SK-N-SH (cell line): ENCODE measurements at regions not wholly inside any gene's neighbourhood (a gene's known extent, or its start where the extent isn't known, plus 50 kb on each side); places are given as distances from the start of the nearest gene placed in this dataset.
"Not testable (repeated sequence)": the region's sequence is repeated elsewhere in the genome, so short reads cannot be mapped to it uniquely, and the experiment has no call there.

Experiments used
- CTCF ChIA-PET: fragments of 300-600, 350-600 bp; formaldehyde crosslinking; extraction: SDS; loops from one replicate; lab custom pipeline; 2021; lab: Yijun Ruan, JAX
- POLR2A ChIA-PET: fragments of 350-600 bp; sonication (Branson Sonifier 250); formaldehyde crosslinking; extraction: SDS; loops from one replicate; lab custom pipeline; 2020; ENCODE audit warnings: antibody characterized with exemption, inconsistent platforms; lab: Yijun Ruan, JAX
- DNase-seq: peaks from one replicate; pipeline ENCODE4 v3.0.0; 2012
- H2AFZ ChIP-seq: fragments of 200-600 bp; sonication (generic); 2 replicates; pipeline ENCODE4 v1.8.1; 2016; ENCODE audit warnings: antibody characterized with exemption, mild to moderate bottlenecking, low read depth
- H3F3A ChIP-seq: fragments of 200-600 bp; sonication (generic); replicated peaks from 2 replicates; pipeline ENCODE3; 2016; ENCODE audit warnings: antibody characterized with exemption, mild to moderate bottlenecking; ENCODE audit not compliant: insufficient read depth
- H3K27ac ChIP-seq, 2 experiments: fragments of 200-500 bp in 1 of 2; fragments of 200-600 bp in 1 of 2; sonication (Bioruptor generic) in 1 of 2; sonication (generic), shearing (Covaris generic) in 1 of 2; 2 replicates each; pipeline versions ENCODE4 v1.5.1 to v1.6.1; 2014 to 2016; ENCODE audit warnings: low read depth in 2 of 2, inconsistent platforms in 1 of 2, low read length in 1 of 2, mild to moderate bottlenecking in 1 of 2, mixed read lengths in 1 of 2
- H3K27me3 ChIP-seq: fragments of 200-600 bp; sonication (generic), shearing (Covaris generic); 2 replicates; pipeline ENCODE4 v1.6.1; 2016; ENCODE audit warnings: mixed run types; ENCODE audit not compliant: insufficient read depth
- H3K36me3 ChIP-seq, 2 experiments: fragments of 200-500 bp in 1 of 2; fragments of 200-600 bp in 1 of 2; sonication (Bioruptor generic) in 1 of 2; sonication (generic) in 1 of 2; replicated peaks in 1 of 2; 2 replicates each; pipeline versions ENCODE3 to v1.5.1; 2014 to 2016; ENCODE audit warnings: low read length in 1 of 2, mild to moderate bottlenecking in 1 of 2; ENCODE audit not compliant: insufficient read depth in 2 of 2, control insufficient read depth in 1 of 2
- H3K4me1 ChIP-seq, 2 experiments: fragments of 200-500 bp in 1 of 2; fragments of 200-600 bp in 1 of 2; sonication (Bioruptor generic) in 1 of 2; sonication (generic), shearing (Covaris generic) in 1 of 2; 2 replicates each; pipeline versions ENCODE4 v1.5.1 to v1.6.1; 2014 to 2016; ENCODE audit warnings: low read depth in 1 of 2, low read length in 1 of 2, mixed run types in 1 of 2; ENCODE audit not compliant: insufficient read depth in 2 of 2, control insufficient read depth in 1 of 2
- H3K4me2 ChIP-seq: fragments of 200-600 bp; sonication (generic), shearing (Covaris generic); 2 replicates; pipeline ENCODE4 v1.6.1; 2017; ENCODE audit warnings: mixed run types
- H3K4me3 ChIP-seq, 2 experiments: fragments of 200-500 bp in 1 of 2; fragments of 200-600 bp in 1 of 2; sonication (Bioruptor generic) in 1 of 2; sonication (generic), shearing (Covaris generic) in 1 of 2; 2 replicates each; pipeline versions ENCODE4 v1.5.1 to v1.8.1; 2014 to 2016; ENCODE audit warnings: low read depth in 2 of 2, inconsistent platforms in 1 of 2, low read length in 1 of 2, mild to moderate bottlenecking in 1 of 2, mixed read lengths in 1 of 2, moderate library complexity in 1 of 2
- H3K79me2 ChIP-seq: fragments of 200-600 bp; sonication (generic); 2 replicates; pipeline ENCODE4 v1.8.1; 2017; ENCODE audit warnings: mild to moderate bottlenecking; ENCODE audit not compliant: insufficient read depth
- H3K9ac ChIP-seq: fragments of 200-600 bp; sonication (generic); 2 replicates; pipeline ENCODE4 v1.6.1; 2017; ENCODE audit warnings: mixed run types
- H3K9me2 ChIP-seq: fragments of 200-600 bp; sonication (generic); 2 replicates; pipeline ENCODE4 v1.6.1; 2017; ENCODE audit warnings: mixed run types
- H3K9me3 ChIP-seq: fragments of 200-600 bp; sonication (generic); 2 replicates; pipeline ENCODE4 v1.6.1; 2017; ENCODE audit warnings: mixed run types, mild to moderate bottlenecking, moderate library complexity
- H4K20me1 ChIP-seq: fragments of 200-600 bp; sonication (generic); 2 replicates; pipeline ENCODE4 v1.6.1; 2017; ENCODE audit warnings: mild to moderate bottlenecking, mixed run types; ENCODE audit not compliant: insufficient read depth
- CHD2 ChIP-seq: fragments of 150-350 bp; IDR thresholded peaks from 2 replicates; pipeline ENCODE4 v1.6.1; 2018; ENCODE audit warnings: low read length; ENCODE audit not compliant: partially characterized antibody
- ELF1 ChIP-seq: IDR thresholded peaks from 2 replicates; pipeline ENCODE4 v1.4.0; 2012
- EP300 ChIP-seq, 2 experiments: IDR thresholded peaks; 2 replicates each; pipeline versions ENCODE4 v1.4.0 to v1.6.1; 2012; ENCODE audit warnings: borderline replicate concordance in 1 of 2, low read depth in 1 of 2, low read length in 1 of 2
- EZH2phosphoT487 ChIP-seq: fragments of 200-600 bp; sonication (generic); IDR thresholded peaks from 2 replicates; pipeline ENCODE4 v1.6.1; 2017; ENCODE audit warnings: low read depth, mixed run types, mild to moderate bottlenecking, antibody characterized with exemption, moderate library complexity, borderline replicate concordance
- FOXM1 ChIP-seq: IDR thresholded peaks from 2 replicates; pipeline ENCODE4 v1.4.0; 2012; ENCODE audit warnings: low read depth, mild to moderate bottlenecking
- GABPA ChIP-seq: IDR thresholded peaks from 2 replicates; pipeline ENCODE4 v1.4.0; 2012; ENCODE audit warnings: low read depth, mild to moderate bottlenecking
- MEF2A ChIP-seq: IDR thresholded peaks from 2 replicates; pipeline ENCODE4 v1.4.0; 2012; ENCODE audit warnings: low read depth, borderline replicate concordance
- MXI1 ChIP-seq: IDR thresholded peaks from 2 replicates; pipeline ENCODE4 v1.6.1; 2012; ENCODE audit warnings: mild to moderate bottlenecking, low read depth, low read length, improper control_type of control experiment
- POLR2AphosphoS5 ChIP-seq: IDR thresholded peaks from 2 replicates; pipeline ENCODE4 v1.6.1; 2012; ENCODE audit warnings: low read depth, low read length
- TEAD4 ChIP-seq: IDR thresholded peaks from 2 replicates; pipeline ENCODE4 v1.4.0; 2012; ENCODE audit warnings: mild to moderate bottlenecking, borderline replicate concordance; ENCODE audit not compliant: insufficient read depth
- WGBS: methylation state at CpG from one replicate; pipeline ENCODE4 v1.1.6; 2017; ENCODE audit warnings: low lambda C conversion rate; 5-methylcytosine and 5-hydroxymethylcytosine counted together
- TF ChIP-seq, protein P1 (sequence below): fragments of 150-350 bp; IDR thresholded peaks from 2 replicates; pipeline ENCODE4 v1.6.1; 2017; ENCODE audit warnings: antibody characterized with exemption, low read length, low read depth, borderline replicate concordance
- TF ChIP-seq, protein P2 (sequence below): IDR thresholded peaks from 2 replicates; pipeline ENCODE4 v1.4.0; 2012; ENCODE audit warnings: low read depth, borderline replicate concordance
- TF ChIP-seq, protein P3 (sequence below): IDR thresholded peaks from 2 replicates; pipeline ENCODE4 v1.4.0; 2012; ENCODE audit warnings: low read depth, borderline replicate concordance

DNA sequence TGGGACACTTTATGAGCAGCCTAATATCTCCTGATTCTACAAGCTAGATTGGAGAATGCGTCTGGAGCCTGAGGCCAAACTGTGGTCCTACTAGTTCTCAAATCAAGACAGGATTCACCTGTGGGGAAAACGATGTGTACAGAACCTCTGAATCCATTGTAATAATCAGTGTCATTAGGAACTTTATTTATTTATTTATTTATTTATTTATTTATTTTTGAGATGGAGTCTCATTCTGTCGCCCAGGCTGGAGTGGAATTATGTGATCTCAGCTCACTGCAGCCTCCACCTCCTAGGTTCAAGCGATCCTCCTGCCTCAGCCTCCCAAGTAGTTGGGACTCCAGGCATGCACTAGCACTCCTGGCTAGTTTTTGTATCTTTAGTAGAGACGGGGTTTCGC, 52.6 kb upstream of the KIF26B start:
- CTCF ChIA-PET, H3K4me1 ChIP-seq, H3K36me3 ChIP-seq, H3K9me3 ChIP-seq, DNase-seq, H3F3A ChIP-seq, H3K4me2 ChIP-seq, H3K27me3 ChIP-seq, H3K9me2 ChIP-seq, H4K20me1 ChIP-seq, H2AFZ ChIP-seq, H3K27ac ChIP-seq, H3K9ac ChIP-seq, POLR2A ChIA-PET, H3K4me3 ChIP-seq, H3K79me2 ChIP-seq: not testable (repeated sequence)
- over 99% methylated on average over 6 of the region's 6 CpGs for WGBS

DNA sequence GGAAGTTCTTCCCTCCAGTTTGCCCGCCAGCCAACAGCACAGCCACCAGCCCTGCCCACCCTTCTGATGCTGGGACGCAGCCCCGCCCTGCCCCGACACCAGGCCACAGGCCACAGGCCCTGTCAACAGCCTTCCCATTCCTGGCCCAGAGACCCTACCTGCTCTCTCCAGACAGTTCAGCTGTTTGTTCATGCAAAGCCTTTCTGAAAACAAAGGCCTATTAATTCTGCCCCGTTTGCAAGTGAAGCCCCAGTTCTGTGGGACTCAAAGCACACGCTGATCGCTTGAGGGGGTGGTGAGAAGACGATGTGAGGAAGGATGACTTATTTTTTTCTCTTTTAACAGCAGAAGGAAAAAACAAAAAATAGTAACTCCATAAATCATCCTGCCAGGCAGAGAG, 55.4 kb upstream of the KIF26B start:
- Histone ChIP-seq H2AFZ (no peak overlapping the region), H3K9me3 (no peaks in the 10 kb centered on the region), H3K4me2 (no peak overlapping the region), H3K36me3 (no peaks in the 10 kb centered on the region), H3K9me2 (no peaks in the 10 kb centered on the region), H3K27ac (no peak overlapping the region), H3K27me3 (no peaks in the 10 kb centered on the region), H3F3A (no peaks in the 10 kb centered on the region), H4K20me1 (no peaks in the 10 kb centered on the region), H3K4me3 (no peak overlapping the region), H3K9ac (no peak overlapping the region), H3K79me2 (no peaks in the 10 kb centered on the region), H3K4me1 (peaks cover 0 to 12% of the 10 kb centered on the region in 2 experiments; a peak in 2 of 4 replicates)
- no peak for DNase-seq
- ChIA-PET POLR2A (interaction anchor here (0.6 kb wide), 2 partner anchors 47 to 91 kb away, joined by 3 read pairs; no protein-coding TSS in a partner anchor), CTCF (interaction anchor here (0.5 kb wide), 1 partner anchor 111 kb away, joined by 3 read pairs; no protein-coding TSS in a partner anchor)
- WGBS = 88% methylated on average over 6 of the region's 8 CpGs
- TF ChIP-seq, protein P1, sequence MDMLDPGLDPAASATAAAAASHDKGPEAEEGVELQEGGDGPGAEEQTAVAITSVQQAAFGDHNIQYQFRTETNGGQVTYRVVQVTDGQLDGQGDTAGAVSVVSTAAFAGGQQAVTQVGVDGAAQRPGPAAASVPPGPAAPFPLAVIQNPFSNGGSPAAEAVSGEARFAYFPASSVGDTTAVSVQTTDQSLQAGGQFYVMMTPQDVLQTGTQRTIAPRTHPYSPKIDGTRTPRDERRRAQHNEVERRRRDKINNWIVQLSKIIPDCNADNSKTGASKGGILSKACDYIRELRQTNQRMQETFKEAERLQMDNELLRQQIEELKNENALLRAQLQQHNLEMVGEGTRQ = no peak
- TF ChIP-seq TEAD4 (no peak), MEF2A (no peak), POLR2AphosphoS5 (no peak), MXI1 (no peak), ELF1 (no peak), EZH2phosphoT487 (no peak), CHD2 (no peak), FOXM1 (no peak), GABPA (no peak), EP300 (IDR thresholded peaks at IDR 0.05; ENCODE audit: borderline replicate concordance in 1 of 2, low read depth in 1 of 2, low read length in 1 of 2) (no peak)
- TF ChIP-seq, protein P2, sequence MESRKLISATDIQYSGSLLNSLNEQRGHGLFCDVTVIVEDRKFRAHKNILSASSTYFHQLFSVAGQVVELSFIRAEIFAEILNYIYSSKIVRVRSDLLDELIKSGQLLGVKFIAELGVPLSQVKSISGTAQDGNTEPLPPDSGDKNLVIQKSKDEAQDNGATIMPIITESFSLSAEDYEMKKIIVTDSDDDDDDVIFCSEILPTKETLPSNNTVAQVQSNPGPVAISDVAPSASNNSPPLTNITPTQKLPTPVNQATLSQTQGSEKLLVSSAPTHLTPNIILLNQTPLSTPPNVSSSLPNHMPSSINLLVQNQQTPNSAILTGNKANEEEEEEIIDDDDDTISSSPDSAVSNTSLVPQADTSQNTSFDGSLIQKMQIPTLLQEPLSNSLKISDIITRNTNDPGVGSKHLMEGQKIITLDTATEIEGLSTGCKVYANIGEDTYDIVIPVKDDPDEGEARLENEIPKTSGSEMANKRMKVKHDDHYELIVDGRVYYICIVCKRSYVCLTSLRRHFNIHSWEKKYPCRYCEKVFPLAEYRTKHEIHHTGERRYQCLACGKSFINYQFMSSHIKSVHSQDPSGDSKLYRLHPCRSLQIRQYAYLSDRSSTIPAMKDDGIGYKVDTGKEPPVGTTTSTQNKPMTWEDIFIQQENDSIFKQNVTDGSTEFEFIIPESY = no peak
- TF ChIP-seq, protein P3, sequence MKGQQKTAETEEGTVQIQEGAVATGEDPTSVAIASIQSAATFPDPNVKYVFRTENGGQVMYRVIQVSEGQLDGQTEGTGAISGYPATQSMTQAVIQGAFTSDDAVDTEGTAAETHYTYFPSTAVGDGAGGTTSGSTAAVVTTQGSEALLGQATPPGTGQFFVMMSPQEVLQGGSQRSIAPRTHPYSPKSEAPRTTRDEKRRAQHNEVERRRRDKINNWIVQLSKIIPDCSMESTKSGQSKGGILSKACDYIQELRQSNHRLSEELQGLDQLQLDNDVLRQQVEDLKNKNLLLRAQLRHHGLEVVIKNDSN = no peak
